ENCODE measurements at regions not wholly inside any gene's neighbourhood (a gene's known extent, or its start where the extent isn't known, plus 50 kb on each side); places are given as distances from the start of the nearest gene placed in this dataset.

GRCh38 chr21:15406791-15407190, 323.0 kb upstream of the USP25 start:
- no peaks in the 10 kb centered on the region for H3K79me2 ChIP-seq (ENCODE audit: insufficient read depth, low read length)
- H3K27me3 ChIP-seq (ENCODE audit: insufficient read depth, low read length, poor library complexity, severe bottlenecking), result no peaks in the 10 kb centered on the region
- no peaks in the 10 kb centered on the region for H3K36me3 ChIP-seq (ENCODE audit: insufficient read depth, low read length)
- no peak for TF ChIP-seq EZH2phosphoT487 (IDR thresholded peaks at IDR 0.05; ENCODE audit: borderline replicate concordance)
- H2AFZ ChIP-seq (ENCODE audit: low read length), result no peak overlapping the region
- no peak overlapping the region for H3K4me2 ChIP-seq (ENCODE audit: low read depth, low read length, poor library complexity, severe bottlenecking)
- H3F3A ChIP-seq (ENCODE audit: low read depth), result no peaks in the 10 kb centered on the region
- H3K9me3 ChIP-seq (ENCODE audit: insufficient read depth, low read depth, low read length), result no peaks in the 10 kb centered on the region
- no peak overlapping the region for H3K4me3 ChIP-seq (ENCODE audit: low read length, poor library complexity, severe bottlenecking)
- H3K9me2 ChIP-seq (replicated peaks; ENCODE audit: low read depth, low read length), result no peaks in the 10 kb centered on the region
- H4K20me1 ChIP-seq (ENCODE audit: insufficient read depth, low read length, poor library complexity, severe bottlenecking), result no peaks in the 10 kb centered on the region
- H3K9ac ChIP-seq (ENCODE audit: low read depth, low read length, poor library complexity, severe bottlenecking), result no peak overlapping the region
- H3K4me1 ChIP-seq (ENCODE audit: insufficient read depth, low read length, poor library complexity, severe bottlenecking), result no peaks in the 10 kb centered on the region

GRCh38 chr21:15407585-15407984, 322.2 kb upstream of the USP25 start:
- TF ChIP-seq EZH2phosphoT487 (IDR thresholded peaks at IDR 0.05; ENCODE audit: borderline replicate concordance) (no peak), CTCF (conservative IDR thresholded peaks at IDR 0.05; ENCODE audit: low read length) (no peak)
- Histone ChIP-seq H3K4me2 (ENCODE audit: low read depth, low read length, poor library complexity, severe bottlenecking) (no peak overlapping the region), H4K20me1 (ENCODE audit: insufficient read depth, low read length, poor library complexity, severe bottlenecking) (no peaks in the 10 kb centered on the region), H3K9ac (ENCODE audit: low read depth, low read length, poor library complexity, severe bottlenecking) (no peak overlapping the region), H2AFZ (ENCODE audit: low read length) (no peak overlapping the region), H3K9me3 (ENCODE audit: insufficient read depth, low read depth, low read length) (no peaks in the 10 kb centered on the region), H3K36me3 (ENCODE audit: insufficient read depth, low read length) (no peaks in the 10 kb centered on the region), H3K4me1 (ENCODE audit: insufficient read depth, low read length, poor library complexity, severe bottlenecking) (no peaks in the 10 kb centered on the region), H3F3A (ENCODE audit: low read depth) (no peaks in the 10 kb centered on the region), H3K79me2 (ENCODE audit: insufficient read depth, low read length) (no peaks in the 10 kb centered on the region), H3K27me3 (ENCODE audit: insufficient read depth, low read length, poor library complexity, severe bottlenecking) (no peaks in the 10 kb centered on the region), H3K9me2 (replicated peaks; ENCODE audit: low read depth, low read length) (no peaks in the 10 kb centered on the region), H3K4me3 (ENCODE audit: low read length, poor library complexity, severe bottlenecking) (no peak overlapping the region)

- Histone ChIP-seq H3K27me3 (ENCODE audit: insufficient read depth, low read length, poor library complexity, severe bottlenecking) (no peaks in the 10 kb centered on the region), H2AFZ (ENCODE audit: low read length) (no peak overlapping the region), H3K9me2 (replicated peaks; ENCODE audit: low read depth, low read length) (no peaks in the 10 kb centered on the region), H3F3A (ENCODE audit: low read depth) (no peaks in the 10 kb centered on the region), H3K79me2 (ENCODE audit: insufficient read depth, low read length) (no peaks in the 10 kb centered on the region), H3K9me3 (ENCODE audit: insufficient read depth, low read depth, low read length) (no peaks in the 10 kb centered on the region), H3K4me3 (ENCODE audit: low read length, poor library complexity, severe bottlenecking) (no peak overlapping the region), H3K9ac (ENCODE audit: low read depth, low read length, poor library complexity, severe bottlenecking) (no peak overlapping the region), H3K4me1 (ENCODE audit: insufficient read depth, low read length, poor library complexity, severe bottlenecking) (no peaks in the 10 kb centered on the region), H4K20me1 (ENCODE audit: insufficient read depth, low read length, poor library complexity, severe bottlenecking) (no peaks in the 10 kb centered on the region), H3K36me3 (ENCODE audit: insufficient read depth, low read length) (no peaks in the 10 kb centered on the region), H3K4me2 (ENCODE audit: low read depth, low read length, poor library complexity, severe bottlenecking) (no peak overlapping the region)
- TF ChIP-seq CTCF (conservative IDR thresholded peaks at IDR 0.05; ENCODE audit: low read length), result no peak
- TF ChIP-seq EZH2phosphoT487 (IDR thresholded peaks at IDR 0.05; ENCODE audit: borderline replicate concordance), result no peak
These were observed 321.7 kb upstream of the USP25 start for GRCh38 chr21:15408089-15408488.

GRCh38 chr21:15409031-15409430, 320.8 kb upstream of the USP25 start:
- Histone ChIP-seq H3K27me3 (ENCODE audit: insufficient read depth, low read length, poor library complexity, severe bottlenecking) (no peaks in the 10 kb centered on the region), H3K9me3 (ENCODE audit: insufficient read depth, low read depth, low read length) (no peaks in the 10 kb centered on the region), H3K4me1 (ENCODE audit: insufficient read depth, low read length, poor library complexity, severe bottlenecking) (no peaks in the 10 kb centered on the region), H3K4me2 (ENCODE audit: low read depth, low read length, poor library complexity, severe bottlenecking) (no peak overlapping the region), H3K9ac (ENCODE audit: low read depth, low read length, poor library complexity, severe bottlenecking) (no peak overlapping the region), H3F3A (ENCODE audit: low read depth) (no peaks in the 10 kb centered on the region), H4K20me1 (ENCODE audit: insufficient read depth, low read length, poor library complexity, severe bottlenecking) (no peaks in the 10 kb centered on the region), H3K4me3 (ENCODE audit: low read length, poor library complexity, severe bottlenecking) (no peak overlapping the region), H3K79me2 (ENCODE audit: insufficient read depth, low read length) (no peaks in the 10 kb centered on the region), H2AFZ (ENCODE audit: low read length) (no peak overlapping the region), H3K36me3 (ENCODE audit: insufficient read depth, low read length) (no peaks in the 10 kb centered on the region), H3K9me2 (replicated peaks; ENCODE audit: low read depth, low read length) (no peaks in the 10 kb centered on the region)
- no peak for TF ChIP-seq EZH2phosphoT487 (IDR thresholded peaks at IDR 0.05; ENCODE audit: borderline replicate concordance)
- TF ChIP-seq CTCF (conservative IDR thresholded peaks at IDR 0.05; ENCODE audit: low read length), result no peak
